ENCODE measurements at regions not wholly inside any gene's neighbourhood (a gene's known extent, or its start where the extent isn't known, plus 50 kb on each side); places are given as distances from the start of the nearest gene placed in this dataset.

DNA sequence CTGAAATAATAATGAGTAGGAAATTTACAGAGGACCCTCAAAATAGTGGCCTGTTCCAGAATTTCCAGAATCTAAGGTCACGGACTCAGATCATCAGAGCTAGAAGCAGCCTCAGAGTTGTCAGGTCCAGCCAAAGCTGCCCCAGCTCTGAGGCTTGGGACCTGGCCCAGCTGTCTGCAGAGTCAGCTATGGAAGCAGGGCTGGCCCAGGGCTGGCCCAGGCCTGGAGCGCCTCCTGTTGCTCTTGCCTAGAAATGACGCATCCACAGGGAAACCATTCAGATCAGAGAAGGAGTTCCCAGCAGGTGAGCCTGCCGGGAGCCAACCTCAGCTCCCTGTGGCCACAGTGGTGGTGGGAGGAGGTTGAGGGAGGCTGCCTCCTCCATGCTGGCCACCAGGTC, 106.7 kb upstream of the ARL4C start:
- H3K4me1 ChIP-seq, result no peaks in the 10 kb centered on the region
- intact Hi-C loops (cut with DNase I), result no loop called here
- TF ChIP-seq, protein P1, sequence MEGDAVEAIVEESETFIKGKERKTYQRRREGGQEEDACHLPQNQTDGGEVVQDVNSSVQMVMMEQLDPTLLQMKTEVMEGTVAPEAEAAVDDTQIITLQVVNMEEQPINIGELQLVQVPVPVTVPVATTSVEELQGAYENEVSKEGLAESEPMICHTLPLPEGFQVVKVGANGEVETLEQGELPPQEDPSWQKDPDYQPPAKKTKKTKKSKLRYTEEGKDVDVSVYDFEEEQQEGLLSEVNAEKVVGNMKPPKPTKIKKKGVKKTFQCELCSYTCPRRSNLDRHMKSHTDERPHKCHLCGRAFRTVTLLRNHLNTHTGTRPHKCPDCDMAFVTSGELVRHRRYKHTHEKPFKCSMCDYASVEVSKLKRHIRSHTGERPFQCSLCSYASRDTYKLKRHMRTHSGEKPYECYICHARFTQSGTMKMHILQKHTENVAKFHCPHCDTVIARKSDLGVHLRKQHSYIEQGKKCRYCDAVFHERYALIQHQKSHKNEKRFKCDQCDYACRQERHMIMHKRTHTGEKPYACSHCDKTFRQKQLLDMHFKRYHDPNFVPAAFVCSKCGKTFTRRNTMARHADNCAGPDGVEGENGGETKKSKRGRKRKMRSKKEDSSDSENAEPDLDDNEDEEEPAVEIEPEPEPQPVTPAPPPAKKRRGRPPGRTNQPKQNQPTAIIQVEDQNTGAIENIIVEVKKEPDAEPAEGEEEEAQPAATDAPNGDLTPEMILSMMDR (IDR thresholded peaks at IDR 0.05), result no peak
- no peaks in the 10 kb centered on the region for H3K9me3 ChIP-seq
- peaks cover 0 to 10% (median 0%) of the 10 kb centered on the region in 7 donors for H3K27me3 ChIP-seq
- 93 to 98% methylated on average over 4 of the region's 4 CpGs for WGBS, 2 donors
- H3K36me3 ChIP-seq, result no peaks in the 10 kb centered on the region
- H3K27ac ChIP-seq, result no peak overlapping the region
- no peak for ATAC-seq
- no peak overlapping the region for H3K4me3 ChIP-seq
- DNase-seq, result no peak

DNA sequence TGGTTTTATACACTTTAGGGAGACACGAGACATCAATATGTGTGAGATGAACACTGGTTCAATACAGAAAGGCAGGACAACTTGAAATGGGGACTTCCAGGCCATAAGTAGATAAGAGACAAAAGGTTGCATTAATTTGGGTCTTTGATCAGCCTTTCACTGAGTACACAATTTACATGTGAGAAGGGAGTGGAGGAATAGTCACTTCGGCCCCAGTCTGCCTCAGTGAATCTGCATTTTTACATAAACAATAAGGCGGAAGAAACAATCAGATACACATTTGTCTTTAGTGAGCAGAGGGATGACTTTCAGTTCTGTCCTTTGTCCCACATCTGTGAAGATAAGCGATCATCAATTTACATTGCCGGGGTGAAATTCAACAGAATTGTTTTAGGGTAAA, 104.3 kb upstream of the ARL4C start:
- H3K27me3 ChIP-seq, result peaks cover 0 to 7% (median 0%) of the 10 kb centered on the region in 7 donors
- no peak overlapping the region for H3K4me3 ChIP-seq
- no peaks in the 10 kb centered on the region for H3K36me3 ChIP-seq
- no peak for ATAC-seq
- DNase-seq, result no peak
- H3K27ac ChIP-seq, result no peak overlapping the region
- H3K4me1 ChIP-seq, result no peaks in the 10 kb centered on the region
- no peaks in the 10 kb centered on the region for H3K9me3 ChIP-seq
- TF ChIP-seq, protein P1 (IDR thresholded peaks at IDR 0.05), result no peak
- WGBS, 2 donors, result 74 to 76% methylated on average over 5 of the region's 5 CpGs
- intact Hi-C loops (cut with DNase I), result no loop called here

DNA sequence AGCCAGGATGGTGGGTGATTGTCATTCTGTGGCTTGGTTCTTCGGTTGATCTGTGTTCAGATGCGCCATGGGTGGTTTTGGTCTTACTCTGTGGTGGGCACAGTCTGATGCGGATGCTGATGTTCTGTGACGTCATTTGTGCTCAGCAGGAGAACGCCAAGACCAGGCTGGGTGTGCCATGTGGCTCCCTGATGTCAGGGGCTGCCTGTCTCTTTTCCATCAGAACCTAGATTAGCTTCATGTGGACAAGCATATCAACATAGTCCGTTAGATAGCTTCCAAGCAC, 100.6 kb upstream of the ARL4C start:
- H3K36me3 ChIP-seq, result no peaks in the 10 kb centered on the region
- no peak overlapping the region for H3K27ac ChIP-seq
- no peaks in the 10 kb centered on the region for H3K9me3 ChIP-seq
- DNase-seq (no peak), ATAC-seq (no peak)
- TF ChIP-seq, protein P1 (IDR thresholded peaks at IDR 0.05), result no peak
- intact Hi-C loops (cut with DNase I), result no loop called here
- H3K27me3 ChIP-seq, result no peaks in the 10 kb centered on the region
- no peak overlapping the region for H3K4me3 ChIP-seq
- 80 to 85% methylated on average over 6 of the region's 6 CpGs for WGBS, 2 donors
- H3K4me1 ChIP-seq, result no peaks in the 10 kb centered on the region

DNA sequence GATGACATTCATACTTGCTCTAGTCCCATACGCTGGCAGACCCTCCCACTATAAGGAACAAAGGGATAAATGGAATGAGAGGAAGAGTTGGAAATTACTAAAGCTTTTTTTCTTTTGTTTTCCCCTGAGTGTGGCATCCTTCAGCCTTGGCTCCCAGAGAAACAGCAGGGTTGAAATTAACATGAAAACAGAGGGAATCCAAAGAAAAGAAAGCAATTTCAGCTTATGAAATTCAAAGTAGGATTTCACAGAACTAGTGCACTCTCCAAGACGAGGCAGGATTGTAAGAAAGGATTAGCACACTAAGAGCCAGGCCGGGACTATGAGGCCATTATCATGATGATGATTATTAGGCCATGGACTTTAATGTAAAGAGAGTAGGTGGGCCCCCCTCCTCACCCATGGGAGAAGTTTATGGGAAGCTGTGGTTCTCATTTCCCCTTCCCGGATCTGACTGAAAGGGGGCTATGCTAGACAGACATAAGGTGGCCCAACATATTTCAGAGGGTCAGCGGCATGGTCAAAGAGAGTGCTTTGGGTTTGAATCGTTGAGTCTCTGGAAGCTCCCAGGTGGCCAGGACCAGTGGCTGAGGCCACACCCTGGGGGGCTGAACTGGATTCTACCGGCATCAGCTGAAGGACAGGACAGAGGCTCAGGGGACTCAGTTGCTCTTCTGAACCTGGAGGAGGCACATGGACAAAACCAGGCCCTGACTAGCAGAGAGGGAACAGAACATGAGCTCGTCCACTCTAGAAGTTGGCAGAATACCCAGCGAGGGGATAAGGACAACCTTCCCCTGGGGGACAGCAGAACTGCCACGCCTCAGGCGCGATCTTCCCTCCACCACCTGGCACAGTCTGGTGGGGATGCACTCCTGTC, 100.1 kb upstream of the ARL4C start:
- no peaks in the 10 kb centered on the region for H3K27me3 ChIP-seq
- no peaks in the 10 kb centered on the region for H3K9me3 ChIP-seq
- WGBS, 2 donors, result 63 to 68% methylated on average over 12 of the region's 12 CpGs
- no peak for ATAC-seq
- no peaks in the 10 kb centered on the region for H3K36me3 ChIP-seq
- no peaks in the 10 kb centered on the region for H3K4me1 ChIP-seq
- no peak overlapping the region for H3K27ac ChIP-seq
- DNase-seq, result no peak
- TF ChIP-seq, protein P1 (IDR thresholded peaks at IDR 0.05), result no peak
- no peak overlapping the region for H3K4me3 ChIP-seq
- intact Hi-C loops (cut with DNase I), result no loop called here

Data from heart right ventricle (tissue), 16 donors.